ENCODE measurements at regions not wholly inside any gene's neighbourhood (a gene's known extent, or its start where the extent isn't known, plus 50 kb on each side); places are given as distances from the start of the nearest gene placed in this dataset.

GRCh38 chr3:182063742-182064141, 352.0 kb downstream of the SOX2 start:
- DNase-seq (ENCODE audit: low read depth in 2 of 2): no peak

GRCh38 chr3:182067423-182067822, 355.7 kb downstream of the SOX2 start:
- no peak for DNase-seq (ENCODE audit: low read depth in 2 of 2)

- DNase-seq (ENCODE audit: low read depth in 2 of 2): no peak
Observed at GRCh38 chr3:182078316-182078715, 366.6 kb downstream of the SOX2 start.

- DNase-seq (ENCODE audit: low read depth in 2 of 2): no peak
Observed at GRCh38 chr3:182078929-182079328, 367.2 kb downstream of the SOX2 start.

- no peak for DNase-seq (ENCODE audit: low read depth in 2 of 2)
Observed at GRCh38 chr3:182081096-182081495, 369.4 kb downstream of the SOX2 start.

GRCh38 chr3:182083112-182083511, 371.4 kb downstream of the SOX2 start:
- DNase-seq (ENCODE audit: low read depth in 2 of 2): no peak

GRCh38 chr3:182092662-182093262, 381.0 kb downstream of the SOX2 start:
- DNase-seq (ENCODE audit: low read depth in 2 of 2): no peak

- no peak for DNase-seq (ENCODE audit: low read depth in 2 of 2)
Observed at GRCh38 chr3:182094321-182094720, 382.6 kb downstream of the SOX2 start.

- no peak for DNase-seq (ENCODE audit: low read depth in 2 of 2)
Observed at GRCh38 chr3:182104881-182105280, 393.2 kb downstream of the SOX2 start.

GRCh38 chr3:182105875-182106274, 394.1 kb downstream of the SOX2 start:
- DNase-seq (ENCODE audit: low read depth in 2 of 2): no peak

- DNase-seq (ENCODE audit: low read depth in 2 of 2): no peak
Observed at GRCh38 chr3:182108371-182108770, 396.6 kb downstream of the SOX2 start.

- no peak for DNase-seq (ENCODE audit: low read depth in 2 of 2)
Observed at GRCh38 chr3:182111967-182112366, 400.2 kb downstream of the SOX2 start.

GRCh38 chr3:182115328-182116015, 403.7 kb downstream of the SOX2 start:
- DNase-seq (ENCODE audit: low read depth in 2 of 2): no peak

- no peak for DNase-seq (ENCODE audit: low read depth in 2 of 2)
Observed at GRCh38 chr3:182116386-182116785, 404.7 kb downstream of the SOX2 start.

- DNase-seq (ENCODE audit: low read depth in 2 of 2): no peak
Observed at GRCh38 chr3:182117131-182117530, 405.4 kb downstream of the SOX2 start.

GRCh38 chr3:182117583-182117982, 405.9 kb downstream of the SOX2 start:
- no peak for DNase-seq (ENCODE audit: low read depth in 2 of 2)

GRCh38 chr3:182118066-182118465, 406.3 kb downstream of the SOX2 start:
- no peak for DNase-seq (ENCODE audit: low read depth in 2 of 2)

GRCh38 chr3:182121401-182121800, 409.7 kb downstream of the SOX2 start:
- no peak for DNase-seq (ENCODE audit: low read depth in 2 of 2)

GRCh38 chr3:182122779-182123178, 411.1 kb downstream of the SOX2 start:
- no peak for DNase-seq (ENCODE audit: low read depth in 2 of 2)

- DNase-seq (ENCODE audit: low read depth in 2 of 2): no peak
Observed at GRCh38 chr3:182124187-182124586, 412.5 kb downstream of the SOX2 start.

GRCh38 chr3:182124716-182125115, 413.0 kb downstream of the SOX2 start:
- no peak for DNase-seq (ENCODE audit: low read depth in 2 of 2)

- no peak for DNase-seq (ENCODE audit: low read depth in 2 of 2)
Observed at GRCh38 chr3:182129740-182130139, 418.0 kb downstream of the SOX2 start.

GRCh38 chr3:182133752-182134151, 422.0 kb downstream of the SOX2 start:
- DNase-seq (ENCODE audit: low read depth in 2 of 2): no peak

- no peak for DNase-seq (ENCODE audit: low read depth in 2 of 2)
Observed at GRCh38 chr3:182135056-182135455, 423.3 kb downstream of the SOX2 start.
